ENCODE measurements at regions not wholly inside any gene's neighbourhood (a gene's known extent, or its start where the extent isn't known, plus 50 kb on each side); places are given as distances from the start of the nearest gene placed in this dataset.

DNA sequence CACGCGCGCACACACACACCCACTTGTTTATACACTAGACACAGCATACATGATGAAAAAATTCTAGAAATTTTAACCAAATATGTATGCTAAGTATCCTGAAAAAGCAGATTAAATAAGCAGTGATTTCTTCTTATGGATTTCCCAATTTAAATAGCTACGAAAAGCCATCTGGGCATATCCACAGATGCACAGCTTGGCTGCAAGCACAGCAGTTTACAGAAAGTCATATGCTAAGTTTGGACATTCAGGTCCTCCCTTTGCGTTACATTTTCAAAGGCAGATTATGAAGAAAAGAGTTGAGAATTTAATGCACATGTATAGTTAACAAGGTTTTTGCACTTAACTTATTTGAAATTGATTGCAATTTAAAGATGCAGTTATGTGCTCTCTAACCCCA is 542.2 kb upstream of the EPHA5 start:
- no peak for TF ChIP-seq SP1 (IDR thresholded peaks at IDR 0.05)
- no peak for TF ChIP-seq ELF4 (IDR thresholded peaks at IDR 0.05)
- no peak for TF ChIP-seq FOXK2 (IDR thresholded peaks at IDR 0.05)
- no peak for TF ChIP-seq TARDBP (IDR thresholded peaks at IDR 0.05)
- TF ChIP-seq, protein P1, sequence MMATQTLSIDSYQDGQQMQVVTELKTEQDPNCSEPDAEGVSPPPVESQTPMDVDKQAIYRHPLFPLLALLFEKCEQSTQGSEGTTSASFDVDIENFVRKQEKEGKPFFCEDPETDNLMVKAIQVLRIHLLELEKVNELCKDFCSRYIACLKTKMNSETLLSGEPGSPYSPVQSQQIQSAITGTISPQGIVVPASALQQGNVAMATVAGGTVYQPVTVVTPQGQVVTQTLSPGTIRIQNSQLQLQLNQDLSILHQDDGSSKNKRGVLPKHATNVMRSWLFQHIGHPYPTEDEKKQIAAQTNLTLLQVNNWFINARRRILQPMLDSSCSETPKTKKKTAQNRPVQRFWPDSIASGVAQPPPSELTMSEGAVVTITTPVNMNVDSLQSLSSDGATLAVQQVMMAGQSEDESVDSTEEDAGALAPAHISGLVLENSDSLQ (IDR thresholded peaks at IDR 0.05), result no peak
